ENCODE measurements at regions not wholly inside any gene's neighbourhood (a gene's known extent, or its start where the extent isn't known, plus 50 kb on each side); places are given as distances from the start of the nearest gene placed in this dataset.

DNA sequence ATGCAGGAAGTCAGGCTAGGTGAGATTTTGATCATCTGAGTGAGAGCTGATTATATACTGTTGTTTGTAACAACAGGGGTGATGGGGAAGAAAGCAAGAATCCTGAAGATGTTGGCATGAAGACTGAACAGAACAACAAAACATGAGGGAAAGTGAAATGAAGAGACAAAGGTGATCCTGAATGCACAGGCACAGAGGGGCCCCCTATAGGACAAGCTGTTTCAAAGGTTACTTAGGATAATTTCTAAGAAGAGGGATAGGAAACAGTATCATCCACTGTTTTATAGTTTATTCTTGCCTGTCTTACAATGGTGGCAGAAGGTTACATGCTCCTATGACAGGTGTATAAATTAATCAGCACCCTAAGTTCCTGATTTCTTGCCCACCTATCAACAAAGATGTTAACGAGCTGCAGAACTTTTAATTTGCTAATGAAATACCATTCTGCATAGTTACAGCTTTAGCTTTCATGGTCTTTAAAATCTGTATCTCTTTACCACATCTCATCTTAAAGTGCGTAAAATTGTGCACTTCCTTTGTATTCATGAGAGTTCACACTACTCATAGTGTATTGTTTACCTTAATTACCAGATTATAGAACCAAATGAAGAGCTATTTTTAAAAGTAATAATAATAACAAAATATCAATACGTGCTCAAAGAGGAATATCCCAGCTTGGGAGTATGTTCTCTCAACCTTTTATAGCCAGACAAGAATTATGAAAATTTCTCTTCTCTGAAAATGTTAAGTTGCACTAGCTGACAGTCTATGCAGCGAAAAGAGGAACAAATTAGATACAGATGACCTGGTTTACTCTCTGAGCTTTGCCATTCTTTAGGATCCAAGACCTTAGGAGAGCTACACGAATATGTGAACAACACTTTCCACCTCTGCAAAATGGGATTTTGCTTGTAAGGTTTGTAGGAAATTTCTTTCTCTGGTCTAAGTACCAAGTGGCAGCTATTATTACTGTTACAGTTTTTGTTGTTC is 192.5 kb downstream of the EDN1 start:
- Histone ChIP-seq H3K9ac (no peak overlapping the region), H3K36me3 (ENCODE audit: control insufficient read depth, insufficient read depth, low read length) (no peaks in the 10 kb centered on the region), H3K27ac (no peak overlapping the region), H3K4me1 (no peaks in the 10 kb centered on the region), H3K27me3 (ENCODE audit: control insufficient read depth, insufficient read depth, low read length) (no peaks in the 10 kb centered on the region), H3K4me2 (ENCODE audit: low read length) (no peak overlapping the region), H3K9me3 (ENCODE audit: control insufficient read depth, low read length) (no peaks in the 10 kb centered on the region), H3K79me2 (no peaks in the 10 kb centered on the region), H2AFZ (no peak overlapping the region), H3K4me3 (ENCODE audit: low read depth, low read length) (no peak overlapping the region)
- TF ChIP-seq, protein P1, sequence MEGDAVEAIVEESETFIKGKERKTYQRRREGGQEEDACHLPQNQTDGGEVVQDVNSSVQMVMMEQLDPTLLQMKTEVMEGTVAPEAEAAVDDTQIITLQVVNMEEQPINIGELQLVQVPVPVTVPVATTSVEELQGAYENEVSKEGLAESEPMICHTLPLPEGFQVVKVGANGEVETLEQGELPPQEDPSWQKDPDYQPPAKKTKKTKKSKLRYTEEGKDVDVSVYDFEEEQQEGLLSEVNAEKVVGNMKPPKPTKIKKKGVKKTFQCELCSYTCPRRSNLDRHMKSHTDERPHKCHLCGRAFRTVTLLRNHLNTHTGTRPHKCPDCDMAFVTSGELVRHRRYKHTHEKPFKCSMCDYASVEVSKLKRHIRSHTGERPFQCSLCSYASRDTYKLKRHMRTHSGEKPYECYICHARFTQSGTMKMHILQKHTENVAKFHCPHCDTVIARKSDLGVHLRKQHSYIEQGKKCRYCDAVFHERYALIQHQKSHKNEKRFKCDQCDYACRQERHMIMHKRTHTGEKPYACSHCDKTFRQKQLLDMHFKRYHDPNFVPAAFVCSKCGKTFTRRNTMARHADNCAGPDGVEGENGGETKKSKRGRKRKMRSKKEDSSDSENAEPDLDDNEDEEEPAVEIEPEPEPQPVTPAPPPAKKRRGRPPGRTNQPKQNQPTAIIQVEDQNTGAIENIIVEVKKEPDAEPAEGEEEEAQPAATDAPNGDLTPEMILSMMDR (IDR thresholded peaks at IDR 0.05) = no peak

DNA sequence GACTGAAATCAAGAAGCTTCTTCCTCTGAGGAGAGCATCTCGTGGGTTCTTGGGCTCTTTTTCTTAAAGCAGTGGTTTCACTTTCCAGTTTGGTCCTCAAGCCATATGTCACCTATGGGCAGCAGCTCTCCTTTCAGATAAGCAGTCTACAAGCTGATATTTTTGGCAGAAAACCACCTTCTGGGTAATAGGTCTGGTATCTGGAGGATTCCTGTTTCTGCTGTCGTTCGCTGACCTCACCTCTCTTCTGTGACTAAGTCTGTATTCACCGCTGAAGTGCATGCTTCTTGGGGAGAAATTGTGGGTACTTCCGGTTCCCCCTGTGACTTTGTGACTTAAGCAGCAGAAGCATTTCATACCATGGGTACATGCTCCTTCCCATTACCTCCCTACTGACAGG is 193.6 kb downstream of the EDN1 start:
- Histone ChIP-seq H3K9me3 (ENCODE audit: control insufficient read depth, low read length) (no peaks in the 10 kb centered on the region), H3K9ac (no peak overlapping the region), H3K4me1 (no peaks in the 10 kb centered on the region), H3K79me2 (no peaks in the 10 kb centered on the region), H3K27me3 (ENCODE audit: control insufficient read depth, insufficient read depth, low read length) (no peaks in the 10 kb centered on the region), H3K4me2 (ENCODE audit: low read length) (no peak overlapping the region), H3K4me3 (ENCODE audit: low read depth, low read length) (no peak overlapping the region), H2AFZ (no peak overlapping the region), H3K27ac (no peak overlapping the region), H3K36me3 (ENCODE audit: control insufficient read depth, insufficient read depth, low read length) (no peaks in the 10 kb centered on the region)
- TF ChIP-seq, protein P1 (IDR thresholded peaks at IDR 0.05) = no peak

DNA sequence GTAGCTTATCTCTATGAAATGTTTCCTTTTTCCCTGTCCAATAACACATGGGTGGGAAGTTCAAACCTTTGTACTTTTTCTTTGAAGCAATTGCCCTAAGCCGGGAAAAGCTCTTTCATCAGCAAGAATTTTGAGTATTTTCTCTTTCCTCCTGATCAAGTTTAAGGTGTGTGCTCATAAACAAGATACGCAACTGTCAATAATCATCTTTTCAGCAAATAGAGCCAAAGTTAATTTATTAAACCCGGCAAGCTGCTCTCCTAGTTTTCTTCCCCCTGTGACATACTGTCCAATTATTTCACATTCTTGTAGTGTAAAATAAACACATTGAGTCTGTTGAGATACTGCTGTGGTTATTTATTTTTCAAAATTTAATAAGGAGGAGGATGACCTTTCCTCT is 194.4 kb downstream of the EDN1 start:
- Histone ChIP-seq H3K4me2 (ENCODE audit: low read length) (no peak overlapping the region), H3K36me3 (ENCODE audit: control insufficient read depth, insufficient read depth, low read length) (no peaks in the 10 kb centered on the region), H2AFZ (no peak overlapping the region), H3K9me3 (ENCODE audit: control insufficient read depth, low read length) (no peaks in the 10 kb centered on the region), H3K27ac (no peak overlapping the region), H3K9ac (no peak overlapping the region), H3K27me3 (ENCODE audit: control insufficient read depth, insufficient read depth, low read length) (no peaks in the 10 kb centered on the region), H3K4me3 (ENCODE audit: low read depth, low read length) (no peak overlapping the region), H3K4me1 (no peaks in the 10 kb centered on the region), H3K79me2 (no peaks in the 10 kb centered on the region)
- TF ChIP-seq, protein P1 (IDR thresholded peaks at IDR 0.05) = no peak

DNA sequence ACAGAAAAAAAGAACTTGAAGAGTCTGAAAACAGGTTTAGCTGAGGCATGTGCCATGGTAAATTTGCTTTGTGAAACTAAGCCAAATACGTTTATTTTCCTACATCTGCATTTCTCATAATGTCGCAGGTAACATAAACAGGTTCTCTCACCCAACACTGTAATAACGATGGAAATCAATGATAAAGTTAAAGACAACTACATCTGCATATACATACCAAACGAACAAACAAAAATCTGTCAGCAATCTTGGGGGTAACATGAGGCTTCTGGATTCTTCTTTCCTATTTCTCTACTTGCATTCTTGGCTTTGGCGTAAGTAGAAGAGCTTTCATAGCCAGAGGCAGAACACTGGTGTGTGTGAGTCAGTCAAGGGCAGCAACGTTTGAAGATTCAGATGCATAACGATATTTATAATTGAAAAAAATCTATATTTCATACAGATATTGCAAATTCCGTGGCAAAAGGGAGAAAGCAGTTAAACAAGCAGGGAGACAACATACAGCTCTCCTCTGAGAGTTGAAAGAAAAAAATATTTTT is 195.1 kb downstream of the EDN1 start:
- Histone ChIP-seq H3K9ac (no peak overlapping the region), H3K9me3 (ENCODE audit: control insufficient read depth, low read length) (no peaks in the 10 kb centered on the region), H3K27ac (no peak overlapping the region), H3K27me3 (ENCODE audit: control insufficient read depth, insufficient read depth, low read length) (no peaks in the 10 kb centered on the region), H2AFZ (no peak overlapping the region), H3K4me1 (no peaks in the 10 kb centered on the region), H3K4me3 (ENCODE audit: low read depth, low read length) (no peak overlapping the region), H3K79me2 (no peaks in the 10 kb centered on the region), H3K36me3 (ENCODE audit: control insufficient read depth, insufficient read depth, low read length) (no peaks in the 10 kb centered on the region), H3K4me2 (ENCODE audit: low read length) (no peak overlapping the region)
- TF ChIP-seq, protein P1 (IDR thresholded peaks at IDR 0.05) = no peak
